Stimulated activated naive CD4-positive, alpha-beta T cell (primary cell): ENCODE measurements at regions not wholly inside any gene's neighbourhood (a gene's known extent, or its start where the extent isn't known, plus 50 kb on each side); places are given as distances from the start of the nearest gene placed in this dataset.

ENCODE experiments used
- DNase-seq, 6 experiments: peaks; one replicate each; lab custom pipeline; 2025; lab: John Stamatoyannopoulos, UW

GRCh38 chr5:147169901-147170300 lies 64.9 kb upstream of the STK32A start:
- no peak for DNase-seq

GRCh38 chr5:147170603-147171002 lies 64.2 kb upstream of the STK32A start:
- DNase-seq: no peak

- no peak for DNase-seq
Observed at GRCh38 chr5:147174671-147175265, 60.1 kb upstream of the STK32A start.

GRCh38 chr5:147175516-147176097 lies 59.2 kb upstream of the STK32A start:
- no peak for DNase-seq

GRCh38 chr5:147176422-147176821 lies 58.4 kb upstream of the STK32A start:
- DNase-seq: no peak

- DNase-seq: no peak
Observed at GRCh38 chr5:147177125-147177840, 57.5 kb upstream of the STK32A start.

GRCh38 chr5:147179562-147180147 lies 55.2 kb upstream of the STK32A start:
- DNase-seq: no peak

- no peak for DNase-seq
Observed at GRCh38 chr5:147180751-147181150, 54.1 kb upstream of the STK32A start.
